ENCODE measurements at regions not wholly inside any gene's neighbourhood (a gene's known extent, or its start where the extent isn't known, plus 50 kb on each side); places are given as distances from the start of the nearest gene placed in this dataset.
A peak's percentile ranks its signal among the peaks of the same experiment; 100 is the strongest.

DNA sequence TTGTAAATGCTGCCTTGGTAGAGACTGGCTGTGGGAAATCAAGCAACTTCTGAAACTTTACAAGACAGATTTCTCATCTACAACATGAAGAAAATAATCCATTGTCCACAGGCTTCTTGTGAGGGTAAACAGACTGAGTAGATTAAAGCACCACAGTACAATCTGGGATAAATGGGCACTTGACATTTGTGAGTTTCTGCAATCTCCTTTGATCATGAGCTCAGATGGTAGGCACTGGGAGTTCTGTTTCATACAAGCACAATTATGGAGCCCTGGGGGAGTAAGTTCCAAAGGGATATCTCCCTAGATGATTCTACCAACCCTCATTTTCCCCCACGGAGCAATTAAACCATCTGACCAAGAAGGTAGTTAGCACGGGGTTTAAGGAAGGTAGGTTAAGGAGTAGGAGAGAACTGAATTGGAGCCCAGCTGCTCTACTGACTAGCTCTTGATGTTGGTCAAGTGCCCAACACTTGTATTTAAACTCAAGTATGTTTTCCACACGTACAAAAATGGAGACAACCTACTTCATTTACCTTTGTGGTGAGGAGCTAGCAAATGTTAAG is 479.5 kb upstream of the TNC start:
- DNase-seq (ENCODE audit: low read depth), result peak; percentile 41
- peak overlapping the region; percentile 56 for H3K4me3 ChIP-seq (ENCODE audit: low read depth, low read length)
- TF ChIP-seq CTCF (IDR thresholded peaks at IDR 0.05; ENCODE audit: insufficient read depth, low read length), result no peak

DNA sequence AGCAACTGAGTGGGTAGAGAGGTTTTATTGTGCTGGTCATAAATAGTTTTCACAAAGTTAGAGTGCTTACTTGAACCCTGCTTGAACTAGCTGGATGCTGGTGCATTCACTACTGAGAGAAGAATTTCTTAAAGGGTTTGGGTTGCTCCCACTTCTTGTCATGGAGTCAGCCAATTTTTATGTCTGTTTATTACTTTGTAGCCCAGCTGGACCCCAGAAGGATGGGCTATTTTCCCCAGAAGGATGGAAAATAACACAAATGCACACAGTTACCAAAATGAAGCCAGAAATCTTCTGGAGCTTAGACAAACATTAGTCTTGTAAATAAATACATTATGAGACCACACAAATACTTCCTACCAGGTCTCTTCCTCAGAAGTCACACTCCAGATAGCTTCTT is 480.8 kb upstream of the TNC start:
- no peak overlapping the region for H3K4me3 ChIP-seq (ENCODE audit: low read depth, low read length)
- no peak for TF ChIP-seq CTCF (IDR thresholded peaks at IDR 0.05; ENCODE audit: insufficient read depth, low read length)
- no peak for DNase-seq (ENCODE audit: low read depth)

GRCh38 chr9:115599898-115600297 is 481.9 kb upstream of the TNC start:
- H3K4me3 ChIP-seq (ENCODE audit: low read depth, low read length), result no peak overlapping the region
- peak; percentile 38 for DNase-seq (ENCODE audit: low read depth)
- TF ChIP-seq CTCF (IDR thresholded peaks at IDR 0.05; ENCODE audit: insufficient read depth, low read length), result no peak

GRCh38 chr9:115601434-115601833 is 483.5 kb upstream of the TNC start:
- DNase-seq (ENCODE audit: low read depth), result no peak

GRCh38 chr9:115604831-115605483 is 487.0 kb upstream of the TNC start:
- no peak overlapping the region for H3K4me3 ChIP-seq (ENCODE audit: low read depth, low read length)
- TF ChIP-seq CTCF (IDR thresholded peaks at IDR 0.05; ENCODE audit: insufficient read depth, low read length), result no peak
- DNase-seq (ENCODE audit: low read depth), result peak; percentile 98

More at GRCh38 chr9:115601434-115601833, 483.5 kb upstream of the TNC start:
- no peak overlapping the region for H3K4me3 ChIP-seq (ENCODE audit: low read depth, low read length)
- TF ChIP-seq CTCF (IDR thresholded peaks at IDR 0.05; ENCODE audit: insufficient read depth, low read length), result no peak

GRCh38 chr9:115606838-115607237 is 488.9 kb upstream of the TNC start:
- DNase-seq (ENCODE audit: low read depth), result no peak
- TF ChIP-seq CTCF (IDR thresholded peaks at IDR 0.05; ENCODE audit: insufficient read depth, low read length), result no peak
- no peak overlapping the region for H3K4me3 ChIP-seq (ENCODE audit: low read depth, low read length)

All from fibroblast of the aortic adventitia (primary cell).